ENCODE measurements at regions not wholly inside any gene's neighbourhood (a gene's known extent, or its start where the extent isn't known, plus 50 kb on each side); places are given as distances from the start of the nearest gene placed in this dataset.

- no peak for TF ChIP-seq POLR2A (IDR thresholded peaks at IDR 0.05)
- TF ChIP-seq CTCF (IDR thresholded peaks at IDR 0.05), result no peak
These were observed 302.2 kb upstream of the CNTN3 start for GRCh38 chr3:74916696-74917095.

Measured in adrenal gland (tissue), 5 donors.